ENCODE measurements at regions not wholly inside any gene's neighbourhood (a gene's known extent, or its start where the extent isn't known, plus 50 kb on each side); places are given as distances from the start of the nearest gene placed in this dataset.

GRCh38 chr4:8779490-8779932, 92.1 kb downstream of the HMX1 start:
- Histone ChIP-seq H3K4me3 (ENCODE audit: control insufficient read depth in 2 of 3, extremely low read depth in 1 of 3, insufficient read depth in 2 of 3, low read depth in 1 of 3, low read length in 3 of 3) (no peak overlapping the region), H3K4me2 (ENCODE audit: control insufficient read depth, extremely low read depth, insufficient read depth, low read depth, low read length) (no peak overlapping the region), H3K4me1 (ENCODE audit: control insufficient read depth, extremely low read depth, insufficient read depth, low read length) (no peaks in the 10 kb centered on the region), H2AFZ (ENCODE audit: control insufficient read depth, low read length) (no peak overlapping the region), H4K20me1 (ENCODE audit: control insufficient read depth, extremely low read depth, insufficient read depth, low read length) (no peaks in the 10 kb centered on the region), H3K27ac (ENCODE audit: control insufficient read depth, insufficient read depth, low read length) (no peak overlapping the region), H3K79me2 (ENCODE audit: control insufficient read depth, insufficient read depth, low read length) (no peaks in the 10 kb centered on the region), H3K9ac (ENCODE audit: control insufficient read depth, extremely low read depth, insufficient read depth, low read length) (no peak overlapping the region), H3K9me3 (ENCODE audit: control insufficient read depth, low read depth, low read length) (peaks cover 2% of the 10 kb centered on the region), H3K9me1 (ENCODE audit: control insufficient read depth, extremely low read depth, insufficient read depth, low read length) (no peaks in the 10 kb centered on the region), H3K36me3 (ENCODE audit: control insufficient read depth in 2 of 2, extremely low read depth in 1 of 2, insufficient read depth in 2 of 2, low read length in 2 of 2) (no peaks in the 10 kb centered on the region), H3K27me3 (ENCODE audit: control insufficient read depth, extremely low read depth, insufficient read depth, low read length) (no peaks in the 10 kb centered on the region)
- TF ChIP-seq CTCF (optimal IDR thresholded peaks at IDR 0.05 in 1 of 3, IDR thresholded peaks at IDR 0.05 in 1 of 3, conservative IDR thresholded peaks at IDR 0.05 in 1 of 3; ENCODE audit: extremely low read depth in 1 of 3, insufficient read depth in 2 of 3, low read length in 3 of 3), result no peak
- dilution Hi-C loops (cut with MboI; ENCODE audit: extremely low pct_ligation_motif_present, low sequenced_read_pairs), result no loop called here
- FAIRE-seq (no peak), DNase-seq (ENCODE audit: low read depth, low spot score) (no peak)

- FAIRE-seq, result no peak
- no peak overlapping the region for H2AFZ ChIP-seq (ENCODE audit: control insufficient read depth, low read length)
- H3K4me2 ChIP-seq (ENCODE audit: control insufficient read depth, extremely low read depth, insufficient read depth, low read depth, low read length), result no peak overlapping the region
- no peaks in the 10 kb centered on the region for H3K36me3 ChIP-seq (ENCODE audit: control insufficient read depth in 2 of 2, extremely low read depth in 1 of 2, insufficient read depth in 2 of 2, low read length in 2 of 2)
- no peaks in the 10 kb centered on the region for H3K4me1 ChIP-seq (ENCODE audit: control insufficient read depth, extremely low read depth, insufficient read depth, low read length)
- no peak overlapping the region for H3K9ac ChIP-seq (ENCODE audit: control insufficient read depth, extremely low read depth, insufficient read depth, low read length)
- H4K20me1 ChIP-seq (ENCODE audit: control insufficient read depth, extremely low read depth, insufficient read depth, low read length), result no peaks in the 10 kb centered on the region
- no peak overlapping the region for H3K4me3 ChIP-seq (ENCODE audit: control insufficient read depth in 2 of 3, extremely low read depth in 1 of 3, insufficient read depth in 2 of 3, low read depth in 1 of 3, low read length in 3 of 3)
- DNase-seq (ENCODE audit: low read depth, low spot score), result no peak
- H3K27me3 ChIP-seq (ENCODE audit: control insufficient read depth, extremely low read depth, insufficient read depth, low read length), result no peaks in the 10 kb centered on the region
- no peaks in the 10 kb centered on the region for H3K9me1 ChIP-seq (ENCODE audit: control insufficient read depth, extremely low read depth, insufficient read depth, low read length)
- no peak overlapping the region for H3K27ac ChIP-seq (ENCODE audit: control insufficient read depth, insufficient read depth, low read length)
- no peak for TF ChIP-seq EZH2 (IDR thresholded peaks at IDR 0.05; ENCODE audit: low read length)
- no peak for TF ChIP-seq CTCF (optimal IDR thresholded peaks at IDR 0.05 in 1 of 3, IDR thresholded peaks at IDR 0.05 in 1 of 3, conservative IDR thresholded peaks at IDR 0.05 in 1 of 3; ENCODE audit: extremely low read depth in 1 of 3, insufficient read depth in 2 of 3, low read length in 3 of 3)
- no peaks in the 10 kb centered on the region for H3K79me2 ChIP-seq (ENCODE audit: control insufficient read depth, insufficient read depth, low read length)
- H3K9me3 ChIP-seq (ENCODE audit: control insufficient read depth, low read depth, low read length), result peaks cover 2% of the 10 kb centered on the region
- dilution Hi-C loops (cut with MboI; ENCODE audit: extremely low pct_ligation_motif_present, low sequenced_read_pairs), result no loop called here
These were observed 92.9 kb downstream of the HMX1 start for GRCh38 chr4:8778760-8779159.
